ENCODE measurements at regions not wholly inside any gene's neighbourhood (a gene's known extent, or its start where the extent isn't known, plus 50 kb on each side); places are given as distances from the start of the nearest gene placed in this dataset.

DNA sequence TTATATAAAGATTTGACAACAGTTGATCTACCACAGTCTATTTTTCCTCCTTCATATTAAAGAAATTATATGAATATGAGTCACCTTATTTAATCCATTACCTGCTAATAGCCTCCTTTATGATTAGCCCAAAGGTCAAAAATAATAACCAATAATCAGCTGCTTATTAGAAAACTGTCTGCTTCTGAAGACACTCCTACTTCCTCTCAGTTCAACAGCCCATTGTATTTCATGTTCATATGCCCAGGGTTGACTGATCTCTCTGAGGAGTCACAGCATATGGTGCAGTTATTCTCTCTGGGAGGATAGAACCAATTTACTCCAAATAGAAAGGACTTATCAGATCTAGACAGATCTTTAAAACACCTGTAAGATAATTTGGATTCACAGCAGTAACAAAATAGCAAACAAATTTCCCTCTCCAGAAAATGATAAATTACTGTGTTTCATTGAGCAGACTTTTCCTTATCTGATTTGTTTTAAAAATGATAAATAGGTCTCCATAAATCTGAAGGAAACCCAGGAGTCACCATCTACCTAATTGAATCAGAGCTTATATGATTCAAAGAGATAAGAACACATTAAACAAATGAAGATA is 180.4 kb upstream of the ITGA1 start:
- TF ChIP-seq CTCF (IDR thresholded peaks at IDR 0.05) = no peak
- TF ChIP-seq POLR2AphosphoS5 (IDR thresholded peaks at IDR 0.05) = no peak
- TF ChIP-seq POLR2A (IDR thresholded peaks at IDR 0.05) = no peak

Data from stomach (tissue), 4 donors.